Activated CD8-positive, alpha-beta memory T cell treated with anti-CD3 and anti-CD28 coated beads, Interleukin-2, amount 10 ng/mL, durations not matched to agents 7 days and 5 days (primary cell): ENCODE measurements at regions not wholly inside any gene's neighbourhood (a gene's known extent, or its start where the extent isn't known, plus 50 kb on each side); places are given as distances from the start of the nearest gene placed in this dataset.
A peak's percentile ranks its signal among the peaks of the same experiment; 100 is the strongest.
"Not testable (repeated sequence)": the region's sequence is repeated elsewhere in the genome, so short reads cannot be mapped to it uniquely, and the experiment has no call there.

Experiments used
- ATAC-seq: fragments of 150-1000 bp; cut with Tn5 transposase; one replicate; pipeline ENCODE4 v1.10.0; 2021; ENCODE audit warnings: moderate library complexity
- CTCF ChIA-PET: fragments of 350-600 bp; sonication (Branson Sonifier 250); formaldehyde crosslinking; loops from one replicate; lab custom pipeline; 2021; ENCODE audit warnings: antibody characterized with exemption; lab: Charles Lee
- DNase-seq: peaks from one replicate; pipeline ENCODE4 v3.0.0-alpha.2; 2020
- H3K27ac Mint-ChIP-seq: one replicate; pipeline ENCODE4 v1.8.0; 2021; ENCODE audit warnings: mild to moderate bottlenecking, mixed read lengths
- H3K27me3 Mint-ChIP-seq: one replicate; pipeline ENCODE4 v1.8.0; 2021; ENCODE audit warnings: mixed read lengths
- H3K36me3 Mint-ChIP-seq: one replicate; pipeline ENCODE4 v1.8.0; 2021; ENCODE audit warnings: mild to moderate bottlenecking, mixed read lengths
- H3K4me1 Mint-ChIP-seq: one replicate; pipeline ENCODE4 v1.8.0; 2021; ENCODE audit warnings: mixed read lengths
- H3K4me3 Mint-ChIP-seq: one replicate; pipeline ENCODE4 v1.8.0; 2021; ENCODE audit warnings: mild to moderate bottlenecking, moderate library complexity, mixed read lengths
- H3K9me3 Mint-ChIP-seq: one replicate; pipeline ENCODE4 v1.8.0; 2022; ENCODE audit warnings: low read depth, mixed read lengths

GRCh38 chr14:98207415-98207814 is 1064.6 kb downstream of the BCL11B start:
- Mint-ChIP-seq H3K36me3 (peaks cover 5% of the 10 kb centered on the region), H3K4me3 (no peak overlapping the region), H3K4me1 (peaks cover 73% of the 10 kb centered on the region), H3K27me3 (peaks cover under 1% of the 10 kb centered on the region), H3K9me3 (no peaks in the 10 kb centered on the region), H3K27ac (no peak overlapping the region)
- CTCF ChIA-PET: no interaction called here
- no peak for DNase-seq
- no peak for ATAC-seq

GRCh38 chr14:98208211-98208611 is 1063.8 kb downstream of the BCL11B start:
- H3K27me3 Mint-ChIP-seq: peaks cover 2% of the 10 kb centered on the region
- peaks cover 72% of the 10 kb centered on the region for H3K4me1 Mint-ChIP-seq
- peaks cover 5% of the 10 kb centered on the region for H3K36me3 Mint-ChIP-seq
- peak overlapping the region; percentile 44 for H3K27ac Mint-ChIP-seq
- CTCF ChIA-PET: interaction anchor here (1.2 to 1.7 kb wide), 2 partner anchors 24 to 26 kb away, joined by 3 to 4 read pairs; no protein-coding TSS in a partner anchor
- H3K9me3 Mint-ChIP-seq: no peaks in the 10 kb centered on the region
- H3K4me3 Mint-ChIP-seq: no peak overlapping the region
- ATAC-seq: no peak
- no peak for DNase-seq

DNA sequence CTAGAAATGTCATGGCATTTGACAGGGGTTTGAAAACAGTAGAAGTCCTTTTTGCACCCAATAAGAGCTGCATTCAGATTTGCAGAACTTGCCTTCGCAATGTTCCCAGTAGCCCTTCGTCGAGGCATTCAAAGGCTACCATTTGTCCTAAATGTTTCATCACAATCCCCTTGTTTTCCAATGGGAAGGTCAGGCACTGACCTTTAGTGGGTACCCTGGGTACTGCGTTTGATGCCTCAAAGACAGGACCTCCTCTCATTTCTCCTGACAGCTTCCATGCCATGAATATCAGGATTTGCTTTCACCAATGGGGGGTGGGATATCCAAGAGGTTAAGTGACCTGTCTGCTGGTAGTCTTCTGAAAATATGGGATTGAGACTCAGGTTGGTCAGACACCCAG is 1063.1 kb downstream of the BCL11B start:
- peaks cover 2% of the 10 kb centered on the region for H3K27me3 Mint-ChIP-seq
- peaks cover 67% of the 10 kb centered on the region for H3K4me1 Mint-ChIP-seq
- CTCF ChIA-PET: interaction anchor here (1.2 to 1.7 kb wide), 5 partner anchors 19 to 72 kb away, joined by 3 to 7 read pairs (median 5); no protein-coding TSS in a partner anchor
- H3K4me3 Mint-ChIP-seq: no peak overlapping the region
- no peaks in the 10 kb centered on the region for H3K9me3 Mint-ChIP-seq
- ATAC-seq: no peak
- no peak for DNase-seq
- H3K36me3 Mint-ChIP-seq: peaks cover 5% of the 10 kb centered on the region
- no peak overlapping the region for H3K27ac Mint-ChIP-seq

DNA sequence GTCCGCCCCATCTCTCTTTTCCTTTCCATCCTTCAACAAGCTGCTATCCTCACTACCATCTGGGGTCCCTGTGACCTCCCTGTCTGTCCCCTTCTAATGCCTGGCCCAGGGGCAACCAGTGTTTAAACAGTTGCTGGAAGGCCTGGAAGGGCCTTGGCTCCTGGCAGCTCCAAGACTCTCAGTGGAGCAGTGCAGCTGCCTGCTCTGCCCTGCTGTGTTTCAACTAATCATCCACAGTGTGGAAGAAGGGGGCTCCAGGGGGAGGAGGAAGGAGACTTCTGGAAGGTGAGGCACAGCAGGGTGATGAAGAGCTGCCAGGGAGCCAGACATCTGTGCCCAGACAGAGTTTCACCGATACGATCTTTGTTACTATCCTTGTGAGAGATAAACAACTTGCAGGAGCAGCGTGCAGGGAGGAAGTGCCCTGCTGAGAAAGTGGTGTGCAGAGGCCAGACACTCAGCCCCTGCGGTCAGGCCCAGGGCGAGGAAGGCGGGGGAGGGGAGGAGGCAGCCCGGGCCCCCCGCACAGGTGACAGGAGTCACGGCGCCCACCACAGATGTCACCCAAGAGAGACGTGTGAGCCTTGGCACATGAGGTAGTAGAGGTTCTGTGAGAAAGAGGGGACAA is 1061.8 kb downstream of the BCL11B start:
- Mint-ChIP-seq H3K9me3 (no peaks in the 10 kb centered on the region), H3K4me1 (peaks cover 58% of the 10 kb centered on the region), H3K27ac (peak overlapping the region; percentile 90), H3K27me3 (peaks cover 2% of the 10 kb centered on the region), H3K4me3 (peak overlapping the region; percentile 48), H3K36me3 (peaks cover 5% of the 10 kb centered on the region)
- DNase-seq: peak; percentile 67
- peak; percentile 77 for ATAC-seq
- CTCF ChIA-PET: interaction anchor here (1.1 to 1.7 kb wide), 6 partner anchors 10 to 73 kb away, joined by 3 to 7 read pairs (median 6); no protein-coding TSS in a partner anchor

DNA sequence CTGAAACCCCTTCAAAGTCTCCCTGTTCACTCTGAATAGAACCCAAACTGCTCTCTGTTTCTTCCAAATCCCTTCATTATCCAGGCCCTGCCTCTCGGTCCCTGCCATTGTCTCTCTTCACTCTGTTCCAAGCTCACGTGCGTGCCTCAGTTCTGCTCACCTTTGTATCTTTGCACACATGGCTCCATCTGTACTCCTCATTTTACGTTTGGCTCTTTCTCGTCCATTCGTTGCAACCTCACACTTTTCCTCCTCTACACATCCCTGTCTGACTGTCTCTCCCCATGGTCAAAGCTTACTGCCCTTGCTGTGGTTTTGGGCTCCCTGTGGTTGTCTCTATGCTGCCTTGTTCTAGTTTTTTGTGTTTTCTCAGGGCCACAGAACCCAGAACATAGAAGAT is 1054.5 kb downstream of the BCL11B start:
- DNase-seq: no peak
- ATAC-seq: no peak
- Mint-ChIP-seq H3K36me3 (no peaks in the 10 kb centered on the region), H3K4me3 (no peak overlapping the region), H3K27ac (no peak overlapping the region), H3K4me1 (peaks cover 9% of the 10 kb centered on the region), H3K27me3 (peaks cover under 1% of the 10 kb centered on the region), H3K9me3 (no peaks in the 10 kb centered on the region)
- CTCF ChIA-PET: no interaction called here

DNA sequence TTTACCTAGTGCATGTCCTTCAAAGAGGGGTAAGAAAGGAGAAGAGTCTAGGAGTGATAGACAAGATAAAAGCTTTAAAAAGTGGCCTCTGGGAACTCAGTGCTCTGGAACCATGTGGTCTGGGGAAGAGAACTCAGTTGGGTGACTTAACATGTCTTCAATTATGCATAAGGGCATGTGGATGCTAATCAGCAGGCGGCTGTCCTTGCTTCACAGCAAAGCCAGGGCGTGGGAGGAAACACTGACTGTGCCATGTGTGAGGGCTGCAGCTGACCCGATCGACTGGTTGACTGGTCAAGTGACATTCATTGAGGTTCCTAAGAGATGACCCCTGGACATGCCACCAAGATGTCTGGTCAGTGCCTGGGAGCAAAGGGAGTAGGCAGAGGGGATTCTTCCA is 1053.8 kb downstream of the BCL11B start:
- CTCF ChIA-PET: no interaction called here
- ATAC-seq: no peak
- no peaks in the 10 kb centered on the region for H3K9me3 Mint-ChIP-seq
- H3K4me1 Mint-ChIP-seq: peaks cover 16% of the 10 kb centered on the region
- no peak overlapping the region for H3K4me3 Mint-ChIP-seq
- H3K27me3 Mint-ChIP-seq: no peaks in the 10 kb centered on the region
- no peaks in the 10 kb centered on the region for H3K36me3 Mint-ChIP-seq
- DNase-seq: no peak
- no peak overlapping the region for H3K27ac Mint-ChIP-seq

DNA sequence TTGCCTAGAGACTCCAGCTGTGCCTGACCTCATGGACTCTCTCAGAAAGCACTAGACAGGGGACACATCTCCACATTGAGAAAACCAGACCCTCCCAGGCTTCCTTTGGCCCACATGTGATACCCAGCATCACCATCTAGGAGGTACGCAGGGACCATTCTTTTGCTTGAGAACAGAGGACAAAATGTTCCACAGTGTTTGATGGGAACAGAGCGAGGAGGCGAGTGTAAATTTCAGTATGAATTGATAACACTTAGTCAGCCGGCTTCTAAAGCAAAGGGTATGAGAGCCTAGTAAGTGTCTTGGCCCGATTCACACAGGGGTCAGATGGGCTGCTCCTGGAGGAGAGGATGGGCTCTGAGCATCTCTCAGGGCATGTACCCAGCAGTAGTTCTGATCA is 1052.4 kb downstream of the BCL11B start:
- CTCF ChIA-PET: no interaction called here
- Mint-ChIP-seq H3K27me3 (no peaks in the 10 kb centered on the region), H3K9me3 (no peaks in the 10 kb centered on the region), H3K4me3 (no peak overlapping the region), H3K4me1 (peaks cover 26% of the 10 kb centered on the region), H3K27ac (no peak overlapping the region), H3K36me3 (no peaks in the 10 kb centered on the region)
- ATAC-seq: no peak
- no peak for DNase-seq

- CTCF ChIA-PET: interaction anchor here (0.7 kb wide), 1 partner anchor 242 kb away, joined by 3 read pairs; no protein-coding TSS in a partner anchor
- H3K4me3 Mint-ChIP-seq: no peak overlapping the region
- no peaks in the 10 kb centered on the region for H3K27me3 Mint-ChIP-seq
- peaks cover 2% of the 10 kb centered on the region for H3K9me3 Mint-ChIP-seq
- peak overlapping the region; percentile 77 for H3K27ac Mint-ChIP-seq
- ATAC-seq (no peak), DNase-seq (no peak)
- peaks cover 47% of the 10 kb centered on the region for H3K4me1 Mint-ChIP-seq
- peaks cover 2% of the 10 kb centered on the region for H3K36me3 Mint-ChIP-seq
Observed at GRCh38 chr14:98223106-98223505, 1048.9 kb downstream of the BCL11B start.

- H3K4me3 Mint-ChIP-seq, CTCF ChIA-PET, H3K27me3 Mint-ChIP-seq, H3K9me3 Mint-ChIP-seq, H3K36me3 Mint-ChIP-seq: not testable (repeated sequence)
- DNase-seq (peak; percentile 51), ATAC-seq (peak; percentile 48)
- Mint-ChIP-seq H3K27ac (peak overlapping the region; percentile 77), H3K4me1 (peaks cover 52% of the 10 kb centered on the region)
Observed at GRCh38 chr14:98223710-98224109, 1048.3 kb downstream of the BCL11B start.

DNA sequence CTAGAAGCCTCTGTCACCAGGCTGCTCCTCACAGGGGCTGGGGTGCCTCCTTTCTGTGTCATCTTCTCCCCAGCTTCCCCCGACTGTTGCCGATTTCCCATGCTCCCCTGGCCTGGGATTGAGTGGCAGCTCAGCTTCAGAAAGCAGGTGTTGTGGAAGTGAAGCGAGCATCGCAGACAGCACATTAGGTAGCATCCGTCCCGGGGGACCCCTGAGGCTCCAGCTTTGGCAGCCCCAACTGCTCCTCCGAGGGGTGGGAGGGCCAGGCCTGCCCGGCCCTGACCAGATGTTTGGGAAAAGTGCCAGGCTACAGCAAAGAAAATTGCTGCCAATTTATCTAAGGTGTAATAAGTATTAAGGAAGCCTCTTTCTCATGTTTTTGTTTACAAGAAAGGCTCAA is 1045.6 kb downstream of the BCL11B start:
- CTCF ChIA-PET: interaction anchor here (1.1 to 1.2 kb wide), 2 partner anchors 21 to 58 kb away, joined by 3 to 5 read pairs; no protein-coding TSS in a partner anchor
- Mint-ChIP-seq H3K27me3 (no peaks in the 10 kb centered on the region), H3K4me3 (no peak overlapping the region), H3K36me3 (peaks cover 2% of the 10 kb centered on the region), H3K4me1 (peaks cover 55% of the 10 kb centered on the region), H3K27ac (peak overlapping the region; percentile 85), H3K9me3 (peaks cover 2% of the 10 kb centered on the region)
- ATAC-seq: no peak
- DNase-seq: no peak

- ATAC-seq (peak; percentile 80), DNase-seq (peak; percentile 67)
- CTCF ChIA-PET: interaction anchor here (1.1 to 1.5 kb wide), 3 partner anchors 22 to 88 kb away, joined by 3 to 11 read pairs (median 3); no protein-coding TSS in a partner anchor
- H3K4me3 Mint-ChIP-seq: peak overlapping the region; percentile 8
- peak overlapping the region; percentile 85 for H3K27ac Mint-ChIP-seq
- peaks cover 55% of the 10 kb centered on the region for H3K4me1 Mint-ChIP-seq
- H3K36me3 Mint-ChIP-seq: peaks cover 3% of the 10 kb centered on the region
- peaks cover 2% of the 10 kb centered on the region for H3K9me3 Mint-ChIP-seq
- H3K27me3 Mint-ChIP-seq: no peaks in the 10 kb centered on the region
Observed at GRCh38 chr14:98227000-98227726, 1044.8 kb downstream of the BCL11B start.

DNA sequence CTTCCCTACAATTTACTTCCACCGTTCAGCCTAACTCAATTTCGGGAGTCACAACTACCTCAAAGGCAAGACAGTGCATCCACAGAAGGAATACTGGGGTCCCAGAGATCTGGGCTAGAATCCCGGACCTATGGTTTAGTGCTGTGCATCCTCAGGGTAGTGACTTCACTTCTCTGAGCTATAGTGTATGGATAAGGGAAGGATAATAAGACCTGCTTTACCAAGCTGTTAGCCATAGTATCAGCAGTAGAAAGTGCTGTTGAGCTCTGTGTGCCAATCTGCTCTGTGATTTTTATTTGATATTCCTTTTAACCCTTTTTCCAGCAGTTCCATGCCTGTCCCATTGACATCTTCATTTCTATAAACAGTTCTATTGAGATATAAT is 1044.3 kb downstream of the BCL11B start:
- no peaks in the 10 kb centered on the region for H3K27me3 Mint-ChIP-seq
- peak overlapping the region; percentile 85 for H3K27ac Mint-ChIP-seq
- peak overlapping the region; percentile 8 for H3K4me3 Mint-ChIP-seq
- peak; percentile 14 for ATAC-seq
- CTCF ChIA-PET: interaction anchor here (1.1 to 1.5 kb wide), 3 partner anchors 23 to 88 kb away, joined by 3 to 11 read pairs (median 3); no protein-coding TSS in a partner anchor
- peaks cover 2% of the 10 kb centered on the region for H3K9me3 Mint-ChIP-seq
- H3K36me3 Mint-ChIP-seq: peaks cover 3% of the 10 kb centered on the region
- H3K4me1 Mint-ChIP-seq: peaks cover 52% of the 10 kb centered on the region
- DNase-seq: no peak

DNA sequence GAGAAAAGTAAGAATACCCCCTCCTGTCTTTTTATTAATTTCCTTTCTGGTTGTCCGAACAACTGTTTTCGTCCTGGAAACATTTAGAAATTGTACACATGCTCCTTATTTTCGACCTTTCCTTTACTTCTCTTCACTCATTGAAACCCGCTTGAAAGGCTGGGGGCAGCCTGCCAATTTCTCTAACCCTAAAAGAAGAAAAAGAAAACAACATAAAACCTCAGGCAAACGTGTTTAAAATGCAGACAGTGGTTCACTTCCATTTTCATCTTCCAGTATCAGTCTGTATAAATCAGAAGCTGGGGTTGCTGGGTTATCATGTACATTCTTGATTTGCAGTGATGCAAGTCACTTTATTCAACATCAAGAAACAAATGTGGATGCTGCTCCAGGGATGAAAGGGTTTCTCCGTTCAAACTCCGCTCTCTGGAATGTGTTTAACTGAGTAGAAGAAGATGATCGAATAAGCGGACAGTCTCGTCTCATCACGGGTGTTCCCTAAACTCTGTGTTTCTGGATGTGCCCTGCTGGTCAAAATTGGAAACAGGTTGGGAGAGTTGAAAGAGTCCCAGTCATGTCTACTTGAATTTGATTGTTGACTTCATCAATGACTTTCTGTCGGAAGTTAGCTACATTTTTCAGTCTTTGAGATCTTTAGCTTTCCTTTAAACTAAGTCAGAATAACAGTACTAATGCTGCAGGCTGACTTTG is 1042.2 kb downstream of the BCL11B start:
- H3K27me3 Mint-ChIP-seq: no peaks in the 10 kb centered on the region
- H3K4me3 Mint-ChIP-seq: no peak overlapping the region
- CTCF ChIA-PET: no interaction called here
- peaks cover 5% of the 10 kb centered on the region for H3K36me3 Mint-ChIP-seq
- H3K4me1 Mint-ChIP-seq: peaks cover 51% of the 10 kb centered on the region
- H3K9me3 Mint-ChIP-seq: peaks cover 2% of the 10 kb centered on the region
- ATAC-seq: no peak
- H3K27ac Mint-ChIP-seq: no peak overlapping the region
- DNase-seq: no peak
